Endothelial cell of umbilical vein (primary cell): ENCODE measurements at regions not wholly inside any gene's neighbourhood (a gene's known extent, or its start where the extent isn't known, plus 50 kb on each side); places are given as distances from the start of the nearest gene placed in this dataset.

Experiments used
- BruUV-seq: library from RNA; stranded (reverse); fragments of 400-500 nt; replicated peaks from 2 replicates; lab custom pipeline; 2021; lab: Mats Ljungman, UMichigan
- CTCF ChIA-PET: fragments of 300-600, 350-600 bp; sonication (Branson Sonifier 250); formaldehyde crosslinking; loops from one replicate; lab custom pipeline; 2021; ENCODE audit warnings: antibody characterized with exemption, inconsistent platforms; lab: Charles Lee
- POLR2A ChIA-PET: fragments of 300-600, 350-600 bp; sonication (Branson Sonifier 250); formaldehyde crosslinking; loops from one replicate; lab custom pipeline; 2021; ENCODE audit warnings: antibody characterized with exemption, inconsistent platforms; lab: Charles Lee
- DNase-seq: peaks from one replicate; pipeline ENCODE4 v3.0.0-alpha.2; 2011; ENCODE audit warnings: low read depth, low spot score
- FAIRE-seq: peaks from 2 replicates; lab custom pipeline; 2011; peaks lifted over from hg19 to GRCh38; lab: Jason Lieb, UNC
- H2AFZ ChIP-seq: 2 replicates; pipeline ENCODE4 v1.6.0; 2012; ENCODE audit warnings: low read depth, low read length, control low read depth, inconsistent platforms
- H3K27ac ChIP-seq: 2 replicates; pipeline ENCODE4 v1.5.1; 2011; ENCODE audit warnings: low read depth, mild to moderate bottlenecking, control low read depth, low read length, moderate library complexity; ENCODE audit not compliant: insufficient read depth
- H3K27me3 ChIP-seq, 2 experiments: 2 replicates each; pipeline versions ENCODE4 v1.6.0 to v1.6.1; 2011; ENCODE audit warnings: low read length in 2 of 2, mixed read lengths in 1 of 2; ENCODE audit not compliant: control insufficient read depth in 2 of 2, insufficient read depth in 2 of 2
- H3K36me3 ChIP-seq, 2 experiments: 2 replicates in 1 of 2; 3 replicates in 1 of 2; pipeline ENCODE4 v1.5.1; 2011; ENCODE audit warnings: low read length in 2 of 2, mild to moderate bottlenecking in 1 of 2, moderate library complexity in 1 of 2; ENCODE audit not compliant: control insufficient read depth in 2 of 2, insufficient read depth in 2 of 2; ENCODE audit errors: extremely low read depth in 1 of 2
- H3K4me1 ChIP-seq: 3 replicates; pipeline ENCODE4 v1.5.1; 2011; ENCODE audit warnings: mild to moderate bottlenecking, low read length; ENCODE audit not compliant: control insufficient read depth, insufficient read depth; ENCODE audit errors: extremely low read depth
- H3K4me2 ChIP-seq: 2 replicates; pipeline ENCODE4 v1.6.1; 2011; ENCODE audit warnings: low read length, control low read depth, mixed read lengths; ENCODE audit not compliant: insufficient read depth
- H3K4me3 ChIP-seq, 3 experiments: fragments of 200-600 bp in 1 of 3; sonication (generic), shearing (Covaris generic) in 1 of 3; replicated peaks in 1 of 3; 2 replicates each; pipeline ENCODE4 v1.5.1; 2011 to 2016; ENCODE audit warnings: control low read depth in 3 of 3, low read length in 3 of 3, mild to moderate bottlenecking in 2 of 3, inconsistent platforms in 1 of 3, low read depth in 1 of 3, moderate library complexity in 1 of 3; ENCODE audit not compliant: insufficient read depth in 1 of 3
- H3K79me2 ChIP-seq: 2 replicates; pipeline ENCODE4 v1.6.0; 2012; ENCODE audit warnings: low read length, inconsistent platforms; ENCODE audit not compliant: control insufficient read depth, insufficient read depth
- H3K9ac ChIP-seq: replicated peaks from 2 replicates; pipeline ENCODE3; 2011; ENCODE audit warnings: low read length, control low read depth; ENCODE audit not compliant: insufficient read depth; ENCODE audit errors: extremely low read depth
- H3K9me1 ChIP-seq: replicated peaks from 3 replicates; pipeline ENCODE4 v1.6.0; 2011; ENCODE audit warnings: mild to moderate bottlenecking, low read length; ENCODE audit not compliant: control insufficient read depth, insufficient read depth; ENCODE audit errors: extremely low read depth
- H3K9me3 ChIP-seq: replicated peaks from 2 replicates; pipeline ENCODE4 v1.5.1; 2012; ENCODE audit warnings: low read length, inconsistent platforms; ENCODE audit not compliant: control insufficient read depth, insufficient read depth
- H4K20me1 ChIP-seq: replicated peaks from 2 replicates; pipeline ENCODE3; 2011; ENCODE audit warnings: mild to moderate bottlenecking, low read length; ENCODE audit not compliant: control insufficient read depth, insufficient read depth; ENCODE audit errors: extremely low read depth
- EZH2 ChIP-seq: IDR thresholded peaks from 2 replicates; pipeline ENCODE4 v1.6.1; 2012; ENCODE audit warnings: borderline replicate concordance, low read depth, mild to moderate bottlenecking, moderate library complexity, low read length, inconsistent platforms; ENCODE audit not compliant: severe bottlenecking
- FOS ChIP-seq: IDR thresholded peaks from 2 replicates; pipeline ENCODE4 v1.6.1; 2011; ENCODE audit warnings: mild to moderate bottlenecking, low read length, moderate library complexity, borderline replicate concordance; ENCODE audit not compliant: insufficient read depth
- GATA2 ChIP-seq: IDR thresholded peaks from 2 replicates; pipeline ENCODE4 v1.7.0; 2011; ENCODE audit warnings: low read depth, mild to moderate bottlenecking, moderate library complexity, mixed read lengths, low read length; ENCODE audit not compliant: insufficient read length, insufficient read depth
- JUN ChIP-seq: IDR thresholded peaks from 2 replicates; pipeline ENCODE4 v1.6.1; 2011; ENCODE audit warnings: borderline replicate concordance, low read depth; ENCODE audit not compliant: insufficient read length, insufficient read depth
- MYC ChIP-seq: IDR thresholded peaks from one replicate; pipeline ENCODE4 v1.6.1; 2011; ENCODE audit warnings: mild to moderate bottlenecking, low read depth, low read length
- POLR2A ChIP-seq: IDR thresholded peaks from 2 replicates; pipeline ENCODE4 v1.6.1; 2012; ENCODE audit warnings: low read depth, mild to moderate bottlenecking, control low read depth, low read length
- POLR2AphosphoS5 ChIP-seq: IDR thresholded peaks from 2 replicates; pipeline ENCODE4 v1.6.1; 2012; ENCODE audit warnings: low read depth, mild to moderate bottlenecking, control low read depth, low read length, moderate library complexity; ENCODE audit not compliant: insufficient read depth
- dilution Hi-C: fragments of 300-500 bp; cut with MboI; formaldehyde crosslinking; loops from one replicate; pipeline ENCODE4 v1.15.0; 2019; ENCODE audit warnings: low sequenced_read_pairs; ENCODE audit not compliant: extremely low pct_ligation_motif_present
- intact Hi-C: fragments of 100-400 bp; cut with micrococcal nuclease; formaldehyde crosslinking; loops from one replicate; pipeline ENCODE4 v1.10.0; 2022
- TF ChIP-seq, protein P1 (sequence below): IDR thresholded peaks from 2 replicates; pipeline ENCODE4 v1.6.1; 2011; ENCODE audit not compliant: insufficient read depth, insufficient read length
- TF ChIP-seq, protein P2 (sequence below), 2 donors: IDR thresholded peaks; 1 replicate in 1 of 2; 2 replicates in 1 of 2; pipeline ENCODE4 v1.5.1; 2011; ENCODE audit warnings: low read length in 2 of 2, mild to moderate bottlenecking in 2 of 2, moderate library complexity in 2 of 2, control low read depth in 1 of 2, inconsistent platforms in 1 of 2, low read depth in 1 of 2; ENCODE audit not compliant: insufficient read depth in 1 of 2; ENCODE audit errors: extremely low read depth in 1 of 2

GRCh38 chr11:26109658-26110368 is 222.1 kb upstream of the ANO3 start:
- H3K79me2 ChIP-seq = no peaks in the 10 kb centered on the region
- no peak overlapping the region for H3K9ac ChIP-seq
- H2AFZ ChIP-seq = no peak overlapping the region
- no peak for DNase-seq
- TF ChIP-seq MYC = no peak
- H3K4me3 ChIP-seq = no peak overlapping the region
- H4K20me1 ChIP-seq = no peaks in the 10 kb centered on the region
- intact Hi-C loops (no loop called here), dilution Hi-C loops (no loop called here)
- H3K36me3 ChIP-seq = no peaks in the 10 kb centered on the region
- ChIA-PET POLR2A (no interaction called here), CTCF (no interaction called here)
- H3K9me1 ChIP-seq = no peaks in the 10 kb centered on the region
- no peak for FAIRE-seq
- H3K27ac ChIP-seq = no peak overlapping the region
- no peak overlapping the region for H3K4me2 ChIP-seq
- H3K27me3 ChIP-seq = no peaks in the 10 kb centered on the region
- no TSS peak for BruUV-seq
- no peaks in the 10 kb centered on the region for H3K9me3 ChIP-seq
- no peaks in the 10 kb centered on the region for H3K4me1 ChIP-seq

DNA sequence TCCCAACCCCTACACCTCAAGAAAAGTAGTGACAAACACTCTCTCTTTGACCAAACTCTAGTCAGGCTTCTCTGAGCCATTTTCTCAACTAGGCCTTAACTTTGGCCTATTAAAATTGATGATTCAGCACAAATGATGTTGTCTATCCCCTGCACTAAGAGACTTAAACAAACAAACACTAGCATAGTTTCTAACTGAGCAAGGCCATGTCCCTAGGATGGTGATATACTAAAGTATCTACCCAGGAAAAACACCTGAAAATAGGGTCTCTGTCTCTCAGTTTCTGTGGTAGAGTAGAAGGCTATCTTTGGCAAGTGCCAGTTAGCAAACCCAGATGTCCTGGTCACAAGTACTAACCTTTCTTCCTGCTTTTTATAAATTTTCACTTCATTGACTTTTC is 219.7 kb upstream of the ANO3 start:
- ChIA-PET POLR2A (no interaction called here), CTCF (no interaction called here)
- Histone ChIP-seq H3K4me3 (no peak overlapping the region), H3K9me3 (no peaks in the 10 kb centered on the region), H3K4me1 (no peaks in the 10 kb centered on the region), H3K27ac (no peak overlapping the region), H4K20me1 (no peaks in the 10 kb centered on the region), H3K36me3 (no peaks in the 10 kb centered on the region), H3K9ac (no peak overlapping the region), H3K9me1 (no peaks in the 10 kb centered on the region), H3K79me2 (no peaks in the 10 kb centered on the region), H3K27me3 (no peaks in the 10 kb centered on the region), H2AFZ (no peak overlapping the region), H3K4me2 (no peak overlapping the region)
- no TSS peak for BruUV-seq
- dilution Hi-C loops = no loop called here
- DNase-seq (no peak), FAIRE-seq (no peak)
- intact Hi-C loops = no loop called here
- TF ChIP-seq FOS = no peak
- TF ChIP-seq MYC = no peak
- no peak for TF ChIP-seq POLR2A
- no peak for TF ChIP-seq POLR2AphosphoS5
- no peak for TF ChIP-seq JUN
- TF ChIP-seq, protein P1, sequence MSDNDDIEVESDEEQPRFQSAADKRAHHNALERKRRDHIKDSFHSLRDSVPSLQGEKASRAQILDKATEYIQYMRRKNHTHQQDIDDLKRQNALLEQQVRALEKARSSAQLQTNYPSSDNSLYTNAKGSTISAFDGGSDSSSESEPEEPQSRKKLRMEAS = no peak
- no peak for TF ChIP-seq GATA2
- no peak for TF ChIP-seq EZH2
- TF ChIP-seq, protein P2, sequence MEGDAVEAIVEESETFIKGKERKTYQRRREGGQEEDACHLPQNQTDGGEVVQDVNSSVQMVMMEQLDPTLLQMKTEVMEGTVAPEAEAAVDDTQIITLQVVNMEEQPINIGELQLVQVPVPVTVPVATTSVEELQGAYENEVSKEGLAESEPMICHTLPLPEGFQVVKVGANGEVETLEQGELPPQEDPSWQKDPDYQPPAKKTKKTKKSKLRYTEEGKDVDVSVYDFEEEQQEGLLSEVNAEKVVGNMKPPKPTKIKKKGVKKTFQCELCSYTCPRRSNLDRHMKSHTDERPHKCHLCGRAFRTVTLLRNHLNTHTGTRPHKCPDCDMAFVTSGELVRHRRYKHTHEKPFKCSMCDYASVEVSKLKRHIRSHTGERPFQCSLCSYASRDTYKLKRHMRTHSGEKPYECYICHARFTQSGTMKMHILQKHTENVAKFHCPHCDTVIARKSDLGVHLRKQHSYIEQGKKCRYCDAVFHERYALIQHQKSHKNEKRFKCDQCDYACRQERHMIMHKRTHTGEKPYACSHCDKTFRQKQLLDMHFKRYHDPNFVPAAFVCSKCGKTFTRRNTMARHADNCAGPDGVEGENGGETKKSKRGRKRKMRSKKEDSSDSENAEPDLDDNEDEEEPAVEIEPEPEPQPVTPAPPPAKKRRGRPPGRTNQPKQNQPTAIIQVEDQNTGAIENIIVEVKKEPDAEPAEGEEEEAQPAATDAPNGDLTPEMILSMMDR (IDR thresholded peaks at IDR 0.05; ENCODE audit: extremely low read depth in 1 of 2, insufficient read depth in 1 of 2, low read depth in 1 of 2, low read length in 2 of 2) = no peak
